Forelimb muscle (tissue), 1 donor: ENCODE measurements at regions not wholly inside any gene's neighbourhood (a gene's known extent, or its start where the extent isn't known, plus 50 kb on each side); places are given as distances from the start of the nearest gene placed in this dataset.

ENCODE experiments used
- DNase-seq: peaks from one replicate; pipeline ENCODE4 v3.0.0-alpha.2; 2013; ENCODE audit warnings: low read depth

DNA sequence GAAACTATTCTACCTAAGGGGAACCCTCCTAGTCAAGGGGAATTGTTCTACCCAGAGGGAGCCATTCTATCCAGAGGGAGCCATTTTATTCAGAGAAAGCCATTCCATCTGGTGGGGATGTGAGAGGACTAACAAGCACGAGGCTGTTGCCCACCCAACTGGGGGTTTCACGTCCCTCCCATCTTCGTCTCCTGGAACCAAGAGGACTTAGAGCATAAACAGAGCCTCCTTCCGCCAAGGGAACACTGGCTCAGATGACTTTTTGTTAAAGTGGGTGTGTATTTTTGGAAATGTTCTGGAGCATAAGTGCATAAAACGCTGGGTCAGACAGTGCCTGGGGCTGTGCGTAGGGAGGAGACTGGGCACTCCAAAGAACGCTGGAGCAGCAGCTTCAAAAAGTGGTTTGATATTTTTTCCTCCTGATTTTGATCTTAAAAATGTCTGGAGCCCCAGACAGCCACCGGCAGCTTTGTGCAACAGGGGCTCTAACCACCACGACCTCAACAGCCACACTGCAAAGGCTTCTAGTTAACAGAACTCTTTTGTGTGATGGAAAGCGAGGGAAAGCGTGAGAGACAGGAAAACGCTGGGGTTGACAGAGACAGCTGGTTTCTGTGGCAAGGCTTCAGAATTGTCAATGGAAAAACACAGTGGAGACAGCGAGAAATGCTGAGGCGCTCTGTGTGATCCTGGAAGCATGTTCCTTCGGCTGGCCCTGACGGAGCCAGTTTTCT, 363.6 kb upstream of the CAMK1G start:
- DNase-seq: no peak

DNA sequence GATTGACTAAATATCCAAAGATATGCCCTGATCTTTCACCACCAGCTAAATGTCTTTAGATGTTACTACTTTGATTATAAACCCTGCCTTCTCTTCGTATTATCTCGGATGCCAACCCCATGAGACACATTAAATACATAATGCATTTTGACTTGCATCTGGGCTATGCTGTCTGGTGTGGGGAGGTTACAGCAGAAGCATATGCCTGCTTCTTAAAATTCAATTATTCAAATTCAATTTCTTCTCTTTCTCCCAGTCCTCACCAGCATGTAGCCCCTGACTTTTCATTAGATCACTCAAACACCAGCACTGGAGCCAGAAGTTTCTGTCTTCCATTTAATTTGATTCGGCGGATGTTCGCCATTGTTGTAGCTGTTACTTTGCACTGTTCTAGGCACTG, 360.7 kb upstream of the CAMK1G start:
- DNase-seq: no peak

DNA sequence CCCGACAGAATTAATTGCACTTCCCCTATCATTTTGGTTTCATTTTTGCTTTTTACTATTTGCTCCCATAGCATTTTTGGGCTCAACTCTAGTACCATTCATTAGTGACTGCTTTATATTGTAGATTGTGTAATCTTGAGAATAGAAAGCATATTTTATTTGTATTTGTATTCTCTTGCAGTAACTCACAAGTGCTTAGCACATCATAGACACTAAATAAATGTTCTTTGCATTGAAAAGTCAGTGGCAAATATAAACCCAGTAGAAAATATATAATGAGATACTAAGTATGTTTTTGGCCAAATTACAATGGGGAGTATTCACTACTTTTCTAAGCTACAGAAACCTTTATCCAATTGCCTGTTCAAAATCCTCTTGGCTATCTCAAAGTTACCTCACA, 359.7 kb upstream of the CAMK1G start:
- DNase-seq: no peak

DNA sequence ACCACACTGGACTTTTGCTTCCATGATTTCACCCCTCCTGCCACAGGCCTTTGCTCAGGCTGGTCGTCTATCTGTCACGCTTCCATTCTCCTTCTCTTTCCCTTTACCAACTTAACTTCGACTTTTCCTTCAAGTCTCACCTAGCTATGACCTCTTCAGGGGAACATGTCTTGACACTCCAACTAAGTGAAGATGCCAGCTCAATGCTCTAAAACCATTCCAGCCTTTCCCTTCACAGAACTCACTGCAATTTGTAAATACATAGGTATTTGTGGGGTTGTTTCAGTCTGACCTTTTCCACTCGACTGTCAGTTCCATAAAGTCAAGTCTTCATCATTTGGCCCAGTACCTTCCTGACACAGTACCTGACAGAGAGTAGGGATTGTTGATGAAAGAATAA, 358.6 kb upstream of the CAMK1G start:
- no peak for DNase-seq

DNA sequence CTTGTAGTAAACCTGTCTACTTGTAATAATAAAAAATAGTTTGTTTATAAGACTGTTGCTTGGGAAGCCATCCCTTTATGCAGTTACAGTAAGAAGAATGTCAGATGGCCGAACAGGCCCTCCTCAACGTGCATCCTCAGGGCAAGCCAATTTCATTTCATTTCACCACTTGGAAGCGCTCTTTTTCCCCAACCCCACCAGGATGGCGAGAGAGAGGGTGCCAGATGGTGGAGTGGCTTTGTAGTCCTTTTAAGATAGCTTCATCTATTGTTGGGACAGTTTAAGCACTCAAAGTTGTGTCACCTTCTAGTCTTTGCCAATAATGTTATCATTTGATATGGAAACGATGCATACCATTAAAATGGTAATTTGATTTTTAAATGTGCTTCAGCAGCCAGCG, 356.3 kb upstream of the CAMK1G start:
- DNase-seq: no peak

DNA sequence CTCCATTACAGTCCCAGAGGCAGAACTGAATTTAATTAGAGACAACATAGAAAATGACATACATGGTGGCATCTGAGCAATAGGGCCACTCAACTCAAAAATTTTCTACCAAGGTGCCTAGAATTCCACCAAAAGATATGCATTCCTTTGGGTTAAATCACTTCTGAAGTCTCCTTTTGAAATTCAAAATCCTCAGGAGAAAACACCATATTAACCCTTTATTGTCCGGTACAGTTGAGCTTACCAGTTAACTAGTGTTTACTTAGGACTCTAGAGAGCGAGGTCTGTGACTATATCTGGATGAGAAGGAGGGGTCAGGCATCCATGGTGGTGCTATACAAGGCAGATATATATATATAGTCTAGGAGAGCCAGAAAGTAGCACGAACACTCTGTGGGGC, 355.6 kb upstream of the CAMK1G start:
- DNase-seq: no peak

DNA sequence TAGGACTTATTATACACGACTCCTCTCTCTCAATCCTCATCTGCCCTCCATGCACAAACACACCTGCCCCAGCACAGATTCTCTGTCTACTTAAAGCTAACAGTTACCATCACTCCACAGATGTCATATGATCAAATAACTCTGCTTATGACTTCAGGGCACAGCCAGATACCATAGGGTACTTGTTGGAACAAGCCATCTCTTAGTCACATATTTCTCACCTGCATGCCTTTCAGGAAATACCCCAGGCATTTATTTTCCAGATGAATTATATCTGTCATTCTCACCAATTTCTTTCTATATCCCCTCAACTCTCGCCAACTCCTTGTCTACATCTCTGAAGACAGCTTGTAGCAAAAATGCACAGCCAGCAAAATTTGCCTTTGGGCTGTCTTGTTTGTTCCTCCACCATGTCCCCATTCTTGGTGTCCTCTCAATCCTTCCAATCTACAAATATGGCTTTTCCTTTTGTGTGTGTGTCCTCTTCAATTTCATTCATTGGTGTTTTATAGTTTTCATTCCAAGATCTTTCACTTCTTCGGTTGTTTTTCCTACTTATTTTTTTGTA, 353.9 kb upstream of the CAMK1G start:
- DNase-seq: no peak

DNA sequence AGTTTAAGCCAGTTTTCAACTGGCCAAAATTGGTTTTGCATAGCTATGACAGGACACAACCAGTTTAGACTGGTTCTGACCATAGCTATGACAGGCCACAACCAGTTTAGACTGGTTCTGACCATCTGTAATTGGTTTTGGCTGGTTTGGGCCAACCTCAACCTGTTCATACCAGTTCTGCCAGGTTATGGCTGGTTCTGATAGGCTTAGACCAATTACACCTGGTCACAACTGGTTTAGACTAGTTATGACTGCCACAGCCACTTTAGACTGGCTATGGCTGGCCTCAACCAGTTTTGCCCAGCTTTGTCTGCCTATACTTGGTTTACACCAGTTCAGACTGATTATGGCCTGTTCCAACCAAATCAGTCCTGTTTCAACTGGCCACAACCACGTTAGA, 353.2 kb upstream of the CAMK1G start:
- DNase-seq: no peak

DNA sequence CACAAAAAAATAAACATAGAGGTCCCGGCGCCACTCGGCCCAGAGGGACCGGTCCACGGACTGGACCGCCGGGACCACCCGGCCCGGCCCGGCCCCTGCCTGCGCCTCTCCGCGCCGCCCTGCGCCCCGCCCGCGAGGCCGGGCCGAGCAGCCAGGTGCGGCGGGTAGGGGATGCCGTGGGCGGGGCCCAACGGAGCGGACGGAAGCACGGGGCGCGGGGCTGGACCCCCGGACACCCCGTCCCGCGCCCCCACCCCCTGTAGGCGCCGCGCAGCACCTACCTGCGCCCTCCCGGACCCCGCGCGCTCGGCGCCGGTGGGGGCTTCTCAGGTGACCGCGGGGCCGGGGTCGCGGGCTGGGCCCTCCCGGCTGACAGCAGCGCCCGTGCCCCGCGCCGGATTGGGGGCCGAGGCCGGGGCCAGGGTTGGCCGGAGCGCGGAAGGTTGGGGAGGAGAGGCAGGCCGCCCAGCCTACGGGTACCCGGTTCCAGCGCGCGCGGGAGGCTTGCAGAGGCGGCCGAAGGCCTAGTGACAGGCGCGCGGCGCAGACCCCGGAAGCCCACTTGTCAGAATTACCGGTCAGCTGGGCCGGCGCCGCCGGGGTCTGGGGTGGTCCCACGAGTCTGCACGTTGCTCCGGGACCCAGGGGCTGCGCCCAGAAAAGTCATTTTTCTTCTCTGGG, 351.9 kb upstream of the CAMK1G start:
- no peak for DNase-seq

DNA sequence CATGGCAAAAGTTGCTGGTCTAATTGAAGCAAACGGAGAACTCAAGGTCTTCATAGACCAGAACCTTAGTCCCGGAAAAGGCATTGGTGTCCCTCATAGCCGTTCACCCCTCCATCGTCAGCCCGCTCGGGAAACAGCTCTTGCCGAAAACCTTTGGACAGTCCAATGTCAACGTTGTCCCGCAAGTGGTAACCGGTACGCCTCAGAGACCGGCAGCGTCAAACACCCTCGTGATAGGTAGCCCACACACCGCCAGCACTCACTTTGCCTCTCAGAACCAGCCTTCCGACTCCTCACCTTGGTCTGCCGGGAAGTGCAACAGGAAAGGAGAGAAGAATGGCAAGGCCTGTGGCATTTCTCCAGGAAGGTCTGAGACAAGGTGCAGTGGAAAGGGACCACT, 351.3 kb upstream of the CAMK1G start:
- no peak for DNase-seq

DNA sequence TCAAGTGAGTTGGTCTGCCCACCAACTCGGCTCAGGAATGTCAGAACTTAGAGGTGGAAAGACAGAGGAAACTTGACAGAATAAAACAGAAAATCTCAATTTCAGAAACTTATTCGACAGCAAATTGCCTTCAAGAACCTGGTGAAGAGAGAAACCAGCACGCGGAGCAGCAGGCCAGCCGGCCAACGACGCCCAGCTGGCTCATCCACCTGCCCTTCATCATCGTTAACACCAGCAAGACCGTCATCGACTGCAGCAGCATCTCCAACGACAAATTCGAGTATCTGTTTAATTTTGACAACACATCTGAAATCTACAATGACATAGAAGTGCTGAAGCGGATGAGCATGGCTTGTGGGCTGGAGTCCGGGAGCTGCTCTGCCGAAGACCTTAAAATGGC, 350.8 kb upstream of the CAMK1G start:
- DNase-seq: no peak

DNA sequence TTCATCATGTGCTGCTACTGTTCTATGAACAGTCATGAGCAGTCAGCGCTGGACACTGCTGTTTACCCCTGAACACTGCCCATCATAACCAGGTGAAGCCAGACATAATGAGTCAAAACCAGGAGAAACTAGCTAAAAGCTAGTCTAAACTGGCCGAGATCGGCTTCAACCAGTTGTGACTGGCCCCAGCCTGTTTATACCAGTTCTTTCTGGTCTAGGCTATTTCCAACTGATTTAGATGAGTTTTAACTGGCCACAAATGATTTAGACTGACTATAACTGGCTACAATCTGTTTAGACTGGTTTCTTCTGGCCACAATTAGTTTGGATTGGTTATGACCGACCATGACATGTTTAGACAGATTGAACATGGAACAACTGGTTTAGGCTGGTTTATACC, 348.3 kb upstream of the CAMK1G start:
- DNase-seq: no peak

DNA sequence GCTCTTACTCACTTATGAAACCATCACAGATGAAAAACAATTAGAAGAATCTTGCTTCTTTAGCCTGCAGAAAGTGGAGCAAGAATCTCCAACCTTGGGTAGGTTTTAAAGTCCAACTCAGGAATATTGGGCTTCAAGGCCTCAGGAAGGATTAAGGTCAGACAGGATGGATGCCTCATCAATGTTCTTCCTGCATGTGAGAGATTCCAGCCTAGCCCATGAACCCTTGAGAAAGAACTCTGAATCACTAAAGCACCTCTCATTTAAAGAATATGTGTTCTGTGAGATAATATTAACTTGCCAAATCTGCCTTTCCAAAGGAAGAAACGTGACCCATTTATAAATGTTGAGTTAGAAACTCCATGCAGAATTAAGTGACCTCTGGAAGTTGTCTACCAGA, 345.2 kb upstream of the CAMK1G start:
- DNase-seq: no peak

DNA sequence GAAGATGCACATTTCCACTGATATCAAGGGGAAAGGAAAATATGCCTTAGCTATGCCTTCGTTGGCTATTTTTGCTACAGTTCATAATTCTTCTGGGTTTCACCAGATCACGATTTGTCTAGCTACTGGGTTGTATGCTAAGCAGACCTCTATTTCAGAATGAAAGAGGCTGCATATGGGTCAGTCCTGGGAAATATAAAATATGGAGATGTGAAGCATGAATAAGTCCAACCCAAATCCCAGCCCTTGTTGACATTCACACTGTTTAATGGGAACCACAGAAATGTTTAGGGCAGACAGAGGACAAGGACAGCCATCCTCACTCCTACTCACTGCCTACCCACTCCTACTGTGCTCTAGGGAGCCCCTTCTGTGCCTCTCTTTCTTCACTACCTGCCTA, 343.2 kb upstream of the CAMK1G start:
- no peak for DNase-seq

DNA sequence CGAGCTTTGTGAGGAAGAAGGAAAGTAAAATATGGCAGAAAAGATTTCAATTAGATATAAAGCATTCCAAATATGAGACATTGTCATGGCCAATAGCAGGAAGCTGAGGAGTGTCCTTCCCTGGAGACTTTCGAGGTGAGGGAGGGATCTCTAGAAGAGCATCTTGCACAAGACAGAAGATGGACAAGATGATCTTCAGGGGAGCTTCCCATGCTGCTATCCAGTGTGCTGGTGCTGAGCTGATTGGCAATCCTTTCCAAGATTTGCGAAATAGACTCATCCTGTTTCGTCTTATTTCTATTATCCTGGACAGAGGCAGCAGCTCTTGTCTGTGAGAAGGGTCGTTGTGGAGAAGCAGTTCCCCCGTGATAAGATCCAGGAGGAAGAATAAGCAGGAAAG, 342.0 kb upstream of the CAMK1G start:
- no peak for DNase-seq

DNA sequence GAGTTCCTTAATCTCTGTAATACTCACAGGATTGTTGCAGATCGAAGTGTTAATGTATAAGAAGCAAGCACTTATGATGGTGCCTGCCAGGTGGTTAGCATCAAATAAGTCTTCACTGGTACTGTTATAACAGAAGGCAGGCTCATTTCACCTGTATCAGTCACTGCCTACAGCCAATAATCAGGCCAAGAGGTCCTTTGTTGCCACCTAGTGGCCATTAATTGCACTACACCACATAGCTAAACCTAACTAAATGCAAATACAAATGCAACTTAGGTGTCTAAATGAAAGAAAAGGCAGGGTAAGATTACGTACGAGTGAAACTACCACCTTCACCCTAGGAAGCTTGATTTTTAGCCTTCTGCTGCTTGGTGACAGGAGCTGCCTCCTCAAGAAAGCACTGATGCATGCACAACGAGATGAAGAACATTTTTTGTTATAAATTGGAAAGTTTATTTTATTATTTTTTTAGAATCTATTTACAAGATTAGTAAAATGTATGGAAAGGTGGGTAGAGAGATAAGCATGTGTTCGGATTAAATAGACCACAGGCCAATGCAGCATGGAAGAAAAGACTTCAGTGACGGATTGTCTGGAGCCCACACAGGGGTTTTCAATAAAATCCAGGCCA, 334.8 kb upstream of the CAMK1G start:
- peak; percentile 26 for DNase-seq

DNA sequence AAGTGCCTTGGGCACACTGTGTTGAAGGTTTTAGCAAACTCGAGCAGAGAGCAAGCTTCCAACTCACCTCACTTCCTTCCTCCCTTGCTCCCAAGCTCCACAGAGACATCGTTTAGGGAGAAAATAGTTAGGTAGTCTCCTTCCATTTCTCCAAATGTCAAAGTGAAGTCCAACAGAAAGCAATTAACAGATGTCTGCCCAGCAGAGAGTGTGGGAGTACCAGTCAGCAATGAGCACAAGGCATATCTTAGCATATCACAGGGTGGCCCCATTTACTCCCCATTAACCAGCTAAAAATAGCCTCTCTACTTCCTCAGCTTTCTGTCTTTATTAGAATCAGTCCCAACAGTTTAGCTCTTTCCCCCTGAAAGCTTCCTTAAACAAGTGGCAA, 334.2 kb upstream of the CAMK1G start:
- DNase-seq: no peak

DNA sequence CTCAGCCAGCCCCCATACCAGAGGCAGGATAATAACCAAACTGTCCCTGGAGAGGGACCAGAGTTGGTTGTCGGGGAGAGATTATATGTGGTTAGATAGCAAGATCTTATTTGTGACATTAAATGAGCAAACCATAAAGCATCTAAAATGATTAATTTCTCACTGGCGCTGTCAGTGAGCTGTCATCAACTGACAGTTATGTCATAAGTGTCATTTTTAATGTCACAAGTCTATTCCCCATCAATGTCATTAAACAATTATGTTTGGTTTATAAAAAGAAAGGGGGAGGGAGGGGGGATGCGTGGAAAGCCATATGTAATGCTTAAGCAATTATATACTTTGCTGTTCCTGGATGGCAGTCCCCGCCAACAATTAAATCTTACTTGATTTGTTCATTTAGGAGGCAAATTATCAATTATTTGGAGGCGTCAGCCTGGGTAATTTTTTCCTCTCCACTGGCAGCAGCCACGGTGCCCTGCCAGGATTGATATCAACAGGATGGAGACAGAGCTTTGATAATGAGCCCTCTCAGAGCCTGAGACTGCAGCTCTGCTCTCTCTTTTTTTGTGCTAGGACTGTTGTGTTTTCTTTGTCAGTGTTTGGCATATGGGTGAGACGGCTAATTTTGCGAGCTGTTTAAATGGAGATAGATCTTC, 333.6 kb upstream of the CAMK1G start:
- no peak for DNase-seq

DNA sequence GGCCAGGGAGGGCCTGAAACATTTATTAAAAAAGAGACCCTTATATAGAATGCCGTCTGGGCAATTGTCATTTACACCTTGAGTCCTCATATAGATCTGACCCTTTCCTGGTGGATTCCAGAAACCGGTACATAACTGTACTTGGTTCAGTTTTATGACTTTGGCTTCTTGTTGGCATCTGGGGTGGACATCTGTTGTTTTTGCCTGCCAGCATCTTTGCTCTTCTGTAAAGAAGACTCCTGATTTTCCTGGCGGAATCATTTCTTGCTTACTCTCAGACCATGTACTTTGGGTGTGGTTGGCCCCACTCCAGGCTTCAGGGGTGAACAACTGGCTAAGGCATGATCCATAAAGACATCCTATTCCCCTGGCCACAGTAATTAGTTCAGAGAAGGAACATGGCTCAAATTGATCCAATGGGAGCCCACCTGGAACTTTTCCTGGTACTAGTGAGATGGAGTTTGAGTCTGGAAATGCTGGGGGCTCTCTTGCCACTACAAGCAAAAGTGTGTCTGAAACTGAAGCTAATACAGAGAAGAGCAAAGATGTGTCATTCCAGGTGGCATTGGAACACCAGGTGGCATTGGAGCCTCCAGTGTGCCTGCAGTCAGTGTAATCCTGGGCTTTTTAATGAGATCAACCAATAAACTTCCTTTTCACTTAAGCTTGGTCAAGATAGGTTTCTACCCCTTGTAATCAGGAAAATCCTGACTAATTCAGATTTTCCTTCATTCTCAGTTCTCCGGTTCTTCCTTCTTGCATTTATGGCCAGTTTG, 332.5 kb upstream of the CAMK1G start:
- DNase-seq: no peak

DNA sequence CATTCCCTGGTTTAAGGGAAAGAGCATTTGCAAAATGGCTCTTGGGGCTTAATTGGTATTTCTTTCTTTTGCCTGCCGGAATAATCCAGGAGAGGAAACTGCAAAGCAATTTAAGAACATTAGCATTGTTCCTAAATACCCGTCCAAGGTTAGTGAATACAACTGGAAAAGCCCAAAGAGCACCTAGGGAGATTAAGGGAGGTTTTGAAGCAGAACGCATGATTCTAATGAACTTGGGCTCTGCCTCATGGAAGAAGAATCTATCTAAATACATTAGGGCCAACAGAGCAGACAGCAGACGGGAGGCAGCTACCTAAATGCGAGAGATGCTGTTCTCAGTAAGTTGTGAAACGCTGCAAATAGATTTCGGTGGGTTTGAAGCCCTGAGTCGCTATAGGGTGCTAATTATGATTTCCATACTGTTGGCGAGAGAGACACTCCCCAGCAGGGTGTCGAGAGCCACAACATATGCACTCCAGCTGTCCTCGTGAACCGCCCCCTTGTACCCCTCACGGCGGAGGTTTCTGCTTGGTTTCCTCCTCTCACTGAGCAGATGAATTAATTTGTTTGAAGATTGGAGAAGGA, 326.7 kb upstream of the CAMK1G start:
- DNase-seq: no peak

DNA sequence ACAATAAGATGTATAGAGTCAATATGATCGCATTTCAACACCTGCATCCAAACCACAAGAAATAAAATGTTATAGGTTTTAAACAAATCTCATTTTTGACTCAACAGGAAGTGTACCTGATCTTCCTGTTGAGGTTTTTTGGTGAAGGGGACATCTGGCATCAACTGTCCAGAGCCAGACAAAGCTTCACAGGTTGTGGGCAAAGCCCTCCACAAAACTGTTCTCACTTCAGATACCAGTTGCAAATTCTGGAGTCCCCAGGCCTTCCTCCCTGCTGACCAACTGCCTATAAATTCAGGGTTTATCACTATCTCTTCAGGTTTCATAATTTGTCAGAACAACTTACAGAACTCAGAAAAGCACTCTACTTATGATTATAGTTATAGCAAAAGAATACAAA, 326.1 kb upstream of the CAMK1G start:
- no peak for DNase-seq
